Endothelial cell of umbilical vein (primary cell): ENCODE measurements at regions not wholly inside any gene's neighbourhood (a gene's known extent, or its start where the extent isn't known, plus 50 kb on each side); places are given as distances from the start of the nearest gene placed in this dataset.

Source experiments
- BruUV-seq: library from RNA; stranded (reverse); fragments of 400-500 nt; replicated peaks from 2 replicates; lab custom pipeline; 2021; lab: Mats Ljungman, UMichigan
- CTCF ChIA-PET: fragments of 300-600, 350-600 bp; sonication (Branson Sonifier 250); formaldehyde crosslinking; loops from one replicate; lab custom pipeline; 2021; ENCODE audit warnings: antibody characterized with exemption, inconsistent platforms; lab: Charles Lee
- POLR2A ChIA-PET: fragments of 300-600, 350-600 bp; sonication (Branson Sonifier 250); formaldehyde crosslinking; loops from one replicate; lab custom pipeline; 2021; ENCODE audit warnings: antibody characterized with exemption, inconsistent platforms; lab: Charles Lee
- DNase-seq: peaks from one replicate; pipeline ENCODE4 v3.0.0-alpha.2; 2011; ENCODE audit warnings: low read depth, low spot score
- FAIRE-seq: peaks from 2 replicates; lab custom pipeline; 2011; peaks lifted over from hg19 to GRCh38; lab: Jason Lieb, UNC
- H2AFZ ChIP-seq: 2 replicates; pipeline ENCODE4 v1.6.0; 2012; ENCODE audit warnings: low read depth, low read length, control low read depth, inconsistent platforms
- H3K27ac ChIP-seq: 2 replicates; pipeline ENCODE4 v1.5.1; 2011; ENCODE audit warnings: low read depth, mild to moderate bottlenecking, control low read depth, low read length, moderate library complexity; ENCODE audit not compliant: insufficient read depth
- H3K27me3 ChIP-seq, 2 experiments: 2 replicates each; pipeline versions ENCODE4 v1.6.0 to v1.6.1; 2011; ENCODE audit warnings: low read length in 2 of 2, mixed read lengths in 1 of 2; ENCODE audit not compliant: control insufficient read depth in 2 of 2, insufficient read depth in 2 of 2
- H3K36me3 ChIP-seq, 2 experiments: 2 replicates in 1 of 2; 3 replicates in 1 of 2; pipeline ENCODE4 v1.5.1; 2011; ENCODE audit warnings: low read length in 2 of 2, mild to moderate bottlenecking in 1 of 2, moderate library complexity in 1 of 2; ENCODE audit not compliant: control insufficient read depth in 2 of 2, insufficient read depth in 2 of 2; ENCODE audit errors: extremely low read depth in 1 of 2
- H3K4me1 ChIP-seq: 3 replicates; pipeline ENCODE4 v1.5.1; 2011; ENCODE audit warnings: mild to moderate bottlenecking, low read length; ENCODE audit not compliant: control insufficient read depth, insufficient read depth; ENCODE audit errors: extremely low read depth
- H3K4me2 ChIP-seq: 2 replicates; pipeline ENCODE4 v1.6.1; 2011; ENCODE audit warnings: low read length, control low read depth, mixed read lengths; ENCODE audit not compliant: insufficient read depth
- H3K4me3 ChIP-seq, 3 experiments: fragments of 200-600 bp in 1 of 3; sonication (generic), shearing (Covaris generic) in 1 of 3; replicated peaks in 1 of 3; 2 replicates each; pipeline ENCODE4 v1.5.1; 2011 to 2016; ENCODE audit warnings: control low read depth in 3 of 3, low read length in 3 of 3, mild to moderate bottlenecking in 2 of 3, inconsistent platforms in 1 of 3, low read depth in 1 of 3, moderate library complexity in 1 of 3; ENCODE audit not compliant: insufficient read depth in 1 of 3
- H3K79me2 ChIP-seq: 2 replicates; pipeline ENCODE4 v1.6.0; 2012; ENCODE audit warnings: low read length, inconsistent platforms; ENCODE audit not compliant: control insufficient read depth, insufficient read depth
- H3K9ac ChIP-seq: replicated peaks from 2 replicates; pipeline ENCODE3; 2011; ENCODE audit warnings: low read length, control low read depth; ENCODE audit not compliant: insufficient read depth; ENCODE audit errors: extremely low read depth
- H3K9me1 ChIP-seq: replicated peaks from 3 replicates; pipeline ENCODE4 v1.6.0; 2011; ENCODE audit warnings: mild to moderate bottlenecking, low read length; ENCODE audit not compliant: control insufficient read depth, insufficient read depth; ENCODE audit errors: extremely low read depth
- H3K9me3 ChIP-seq: replicated peaks from 2 replicates; pipeline ENCODE4 v1.5.1; 2012; ENCODE audit warnings: low read length, inconsistent platforms; ENCODE audit not compliant: control insufficient read depth, insufficient read depth
- H4K20me1 ChIP-seq: replicated peaks from 2 replicates; pipeline ENCODE3; 2011; ENCODE audit warnings: mild to moderate bottlenecking, low read length; ENCODE audit not compliant: control insufficient read depth, insufficient read depth; ENCODE audit errors: extremely low read depth
- CTCF ChIP-seq, 2 donors: IDR thresholded peaks; 1 replicate in 1 of 2; 2 replicates in 1 of 2; pipeline ENCODE4 v1.5.1; 2011; ENCODE audit warnings: low read length in 2 of 2, mild to moderate bottlenecking in 2 of 2, moderate library complexity in 2 of 2, control low read depth in 1 of 2, inconsistent platforms in 1 of 2, low read depth in 1 of 2; ENCODE audit not compliant: insufficient read depth in 1 of 2; ENCODE audit errors: extremely low read depth in 1 of 2
- EZH2 ChIP-seq: IDR thresholded peaks from 2 replicates; pipeline ENCODE4 v1.6.1; 2012; ENCODE audit warnings: borderline replicate concordance, low read depth, mild to moderate bottlenecking, moderate library complexity, low read length, inconsistent platforms; ENCODE audit not compliant: severe bottlenecking
- FOS ChIP-seq: IDR thresholded peaks from 2 replicates; pipeline ENCODE4 v1.6.1; 2011; ENCODE audit warnings: mild to moderate bottlenecking, low read length, moderate library complexity, borderline replicate concordance; ENCODE audit not compliant: insufficient read depth
- GATA2 ChIP-seq: IDR thresholded peaks from 2 replicates; pipeline ENCODE4 v1.7.0; 2011; ENCODE audit warnings: low read depth, mild to moderate bottlenecking, moderate library complexity, mixed read lengths, low read length; ENCODE audit not compliant: insufficient read length, insufficient read depth
- JUN ChIP-seq: IDR thresholded peaks from 2 replicates; pipeline ENCODE4 v1.6.1; 2011; ENCODE audit warnings: borderline replicate concordance, low read depth; ENCODE audit not compliant: insufficient read length, insufficient read depth
- MAX ChIP-seq: IDR thresholded peaks from 2 replicates; pipeline ENCODE4 v1.6.1; 2011; ENCODE audit not compliant: insufficient read depth, insufficient read length
- MYC ChIP-seq: IDR thresholded peaks from one replicate; pipeline ENCODE4 v1.6.1; 2011; ENCODE audit warnings: mild to moderate bottlenecking, low read depth, low read length
- POLR2A ChIP-seq: IDR thresholded peaks from 2 replicates; pipeline ENCODE4 v1.6.1; 2012; ENCODE audit warnings: low read depth, mild to moderate bottlenecking, control low read depth, low read length
- POLR2AphosphoS5 ChIP-seq: IDR thresholded peaks from 2 replicates; pipeline ENCODE4 v1.6.1; 2012; ENCODE audit warnings: low read depth, mild to moderate bottlenecking, control low read depth, low read length, moderate library complexity; ENCODE audit not compliant: insufficient read depth
- dilution Hi-C: fragments of 300-500 bp; cut with MboI; formaldehyde crosslinking; loops from one replicate; pipeline ENCODE4 v1.15.0; 2019; ENCODE audit warnings: low sequenced_read_pairs; ENCODE audit not compliant: extremely low pct_ligation_motif_present
- intact Hi-C: fragments of 100-400 bp; cut with micrococcal nuclease; formaldehyde crosslinking; loops from one replicate; pipeline ENCODE4 v1.10.0; 2022

- intact Hi-C loops = no loop called here
These were observed 600.5 kb downstream of the RERGL start for GRCh38 chr12:17489452-17489851.

More at GRCh38 chr12:17489452-17489851, 600.5 kb downstream of the RERGL start:
- Histone ChIP-seq H2AFZ (no peak overlapping the region), H3K79me2 (no peaks in the 10 kb centered on the region), H4K20me1 (no peaks in the 10 kb centered on the region), H3K9me3 (no peaks in the 10 kb centered on the region), H3K27ac (no peak overlapping the region), H3K4me3 (no peak overlapping the region), H3K36me3 (no peaks in the 10 kb centered on the region), H3K9me1 (no peaks in the 10 kb centered on the region), H3K9ac (no peak overlapping the region), H3K27me3 (no peaks in the 10 kb centered on the region), H3K4me1 (no peaks in the 10 kb centered on the region), H3K4me2 (no peak overlapping the region)
- ChIA-PET POLR2A (no interaction called here), CTCF (no interaction called here)
- FAIRE-seq (no peak), DNase-seq (no peak)
- TF ChIP-seq JUN (no peak), MYC (no peak), FOS (no peak), GATA2 (no peak), POLR2A (no peak), EZH2 (no peak), POLR2AphosphoS5 (no peak), MAX (no peak), CTCF (IDR thresholded peaks at IDR 0.05; ENCODE audit: extremely low read depth in 1 of 2, insufficient read depth in 1 of 2, low read depth in 1 of 2, low read length in 2 of 2) (no peak)
- dilution Hi-C loops = no loop called here
- no TSS peak for BruUV-seq
